Effector memory CD4-positive, alpha-beta T cell (primary cell): ENCODE measurements at regions not wholly inside any gene's neighbourhood (a gene's known extent, or its start where the extent isn't known, plus 50 kb on each side); places are given as distances from the start of the nearest gene placed in this dataset.

Source experiments
- DNase-seq, 3 donors: peaks; one replicate each; pipeline ENCODE4 v3.0.0-alpha.2; 2020
- H3K27ac ChIP-seq: 2 replicates; pipeline ENCODE4 v1.7.0; 2013; ENCODE audit warnings: mild to moderate bottlenecking, low read length, moderate library complexity; ENCODE audit not compliant: insufficient read depth, poor library complexity, severe bottlenecking
- H3K27me3 ChIP-seq: replicated peaks from 2 replicates; pipeline ENCODE4 v1.7.0; 2013; ENCODE audit warnings: mild to moderate bottlenecking, low read length; ENCODE audit not compliant: insufficient read depth, control insufficient read depth, poor library complexity, severe bottlenecking
- H3K36me3 ChIP-seq: 2 replicates; pipeline ENCODE4 v1.7.0; 2013; ENCODE audit warnings: mild to moderate bottlenecking, low read length, moderate library complexity; ENCODE audit not compliant: control insufficient read depth, insufficient read depth
- H3K4me1 ChIP-seq: 2 replicates; pipeline ENCODE4 v1.7.0; 2013; ENCODE audit warnings: low read length, mild to moderate bottlenecking; ENCODE audit not compliant: control insufficient read depth, insufficient read depth, poor library complexity, severe bottlenecking
- H3K4me3 ChIP-seq: 2 replicates; pipeline ENCODE4 v1.7.0; 2013; ENCODE audit warnings: low read length, low read depth, mild to moderate bottlenecking; ENCODE audit not compliant: insufficient read depth, poor library complexity, severe bottlenecking
- H3K9me3 ChIP-seq: 2 replicates; pipeline ENCODE4 v1.7.0; 2013; ENCODE audit warnings: mild to moderate bottlenecking, low read length, moderate library complexity; ENCODE audit not compliant: control insufficient read depth

DNA sequence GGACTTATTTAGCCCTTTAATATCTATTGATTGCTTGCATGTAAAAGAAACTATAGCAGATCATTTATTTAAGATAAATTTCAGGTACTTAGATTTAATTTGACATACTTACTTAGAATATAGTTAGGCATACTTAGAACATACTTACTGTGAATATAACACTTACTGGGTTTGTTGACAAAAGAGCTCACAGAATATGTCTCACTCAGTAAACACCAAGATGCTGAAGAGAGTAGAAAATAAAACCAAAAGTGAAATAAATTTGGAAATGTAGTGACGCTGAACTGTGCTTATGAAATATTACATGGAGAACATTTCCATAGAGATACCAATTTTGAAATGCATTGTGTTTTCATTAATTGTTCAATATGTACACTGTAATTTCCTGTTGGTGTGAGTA, 615.4 kb upstream of the MAN1A1 start:
- Histone ChIP-seq H3K4me3 (no peak overlapping the region), H3K9me3 (no peaks in the 10 kb centered on the region), H3K27me3 (no peaks in the 10 kb centered on the region), H3K4me1 (no peaks in the 10 kb centered on the region), H3K36me3 (no peaks in the 10 kb centered on the region), H3K27ac (no peak overlapping the region)
- no peak for DNase-seq

DNA sequence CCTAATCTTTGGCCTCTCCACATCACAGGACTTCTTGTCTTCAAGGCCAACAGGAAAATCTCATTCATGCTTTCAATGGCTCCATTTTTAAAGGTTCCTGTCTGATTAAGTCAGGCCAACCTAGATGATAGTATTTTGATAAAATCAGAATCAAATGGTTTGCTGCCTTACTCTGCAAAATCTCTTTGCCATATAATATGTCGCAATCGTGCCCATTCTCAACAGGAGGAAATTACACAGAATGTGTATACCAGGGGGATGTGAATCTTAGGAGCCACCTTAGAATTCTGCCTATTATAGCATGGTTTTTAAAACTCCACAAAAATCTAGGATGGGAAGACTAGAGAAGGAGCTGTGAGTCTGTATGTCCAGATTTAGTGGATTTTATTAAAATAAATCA, 612.9 kb upstream of the MAN1A1 start:
- H3K4me1 ChIP-seq, result no peaks in the 10 kb centered on the region
- H3K27me3 ChIP-seq, result no peaks in the 10 kb centered on the region
- no peaks in the 10 kb centered on the region for H3K9me3 ChIP-seq
- H3K4me3 ChIP-seq, result no peak overlapping the region
- no peak for DNase-seq
- H3K36me3 ChIP-seq, result no peaks in the 10 kb centered on the region
- no peak overlapping the region for H3K27ac ChIP-seq

DNA sequence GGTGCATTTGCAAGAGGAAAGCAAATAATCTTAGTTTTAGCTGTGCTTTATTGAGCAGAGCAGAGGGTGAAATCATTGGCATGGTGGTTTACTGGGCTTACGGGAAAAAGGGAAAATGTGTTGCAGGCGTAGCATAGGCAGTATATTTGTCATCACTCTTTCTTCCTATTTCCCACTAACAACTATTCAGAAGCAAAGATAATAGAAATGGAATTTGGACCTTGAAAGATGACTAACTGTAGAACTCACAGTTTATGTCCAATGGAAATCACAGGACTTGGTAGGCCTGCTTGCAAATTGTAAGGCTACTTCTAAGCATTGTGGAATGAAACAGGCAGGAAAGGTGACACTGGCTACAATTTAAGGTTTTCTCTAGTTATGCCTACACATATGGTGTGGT, 611.9 kb upstream of the MAN1A1 start:
- Histone ChIP-seq H3K27me3 (no peaks in the 10 kb centered on the region), H3K9me3 (no peaks in the 10 kb centered on the region), H3K4me3 (no peak overlapping the region), H3K27ac (no peak overlapping the region), H3K36me3 (no peaks in the 10 kb centered on the region), H3K4me1 (no peaks in the 10 kb centered on the region)
- no peak for DNase-seq

DNA sequence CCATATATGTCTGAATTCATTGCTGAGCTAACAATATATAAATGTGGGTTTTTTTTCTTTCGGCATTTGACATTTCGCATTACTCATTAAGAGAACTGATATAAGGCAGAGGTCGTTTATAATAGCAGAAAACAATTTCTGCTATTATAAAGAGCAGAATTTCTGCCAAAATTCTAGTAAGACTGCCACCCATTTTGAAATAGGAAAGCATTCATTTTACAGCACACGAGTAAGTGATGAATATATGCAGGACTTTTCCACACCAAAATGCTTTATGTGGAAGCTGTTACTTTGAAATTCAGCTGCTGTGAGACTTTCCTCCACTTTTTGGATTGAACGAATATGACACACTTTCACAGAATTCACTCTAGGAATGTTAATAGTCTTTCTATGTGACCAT, 610.9 kb upstream of the MAN1A1 start:
- H3K9me3 ChIP-seq, result no peaks in the 10 kb centered on the region
- H3K36me3 ChIP-seq, result no peaks in the 10 kb centered on the region
- H3K27me3 ChIP-seq, result no peaks in the 10 kb centered on the region
- no peak overlapping the region for H3K4me3 ChIP-seq
- no peaks in the 10 kb centered on the region for H3K4me1 ChIP-seq
- no peak overlapping the region for H3K27ac ChIP-seq
- no peak for DNase-seq

DNA sequence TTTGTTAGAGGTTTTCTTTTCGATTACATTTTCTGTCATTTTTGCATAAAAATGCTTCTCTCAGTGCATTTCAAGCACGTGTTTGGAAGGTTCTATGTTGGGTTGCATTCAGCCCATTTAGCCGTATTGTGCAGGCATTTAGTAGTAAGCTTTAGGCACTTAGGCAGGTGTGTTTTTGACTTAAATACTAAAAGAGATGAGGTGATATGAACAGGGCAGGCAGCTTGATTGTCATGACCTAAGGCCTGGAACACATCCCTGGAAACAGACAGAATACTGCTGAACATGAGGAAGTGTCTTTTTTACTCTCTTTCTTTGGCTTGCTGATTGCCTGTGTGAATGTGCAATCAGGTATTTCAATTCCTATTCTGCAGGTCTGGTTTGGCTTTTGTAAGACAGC, 610.5 kb upstream of the MAN1A1 start:
- Histone ChIP-seq H3K36me3 (no peaks in the 10 kb centered on the region), H3K9me3 (no peaks in the 10 kb centered on the region), H3K4me1 (no peaks in the 10 kb centered on the region), H3K4me3 (no peak overlapping the region), H3K27me3 (no peaks in the 10 kb centered on the region), H3K27ac (no peak overlapping the region)
- DNase-seq, result no peak

DNA sequence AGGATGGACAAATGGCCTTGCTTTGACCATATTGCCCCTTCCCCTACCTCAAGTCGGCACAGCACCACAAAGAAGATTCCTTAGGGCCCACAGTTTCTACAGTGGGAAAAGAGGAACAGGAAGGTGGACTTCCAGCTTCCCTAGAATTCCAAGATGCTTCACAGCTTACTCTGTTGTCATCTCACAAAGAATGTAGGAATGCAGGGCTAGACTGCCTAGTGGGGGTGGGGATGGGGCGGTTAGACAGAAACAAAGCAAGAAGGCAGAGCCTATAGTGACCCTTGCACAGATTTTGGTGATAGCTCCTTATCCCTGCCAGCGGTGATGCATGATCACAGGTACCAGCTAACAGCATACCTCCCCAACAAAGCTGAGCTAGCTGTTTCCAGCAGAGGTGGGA, 607.6 kb upstream of the MAN1A1 start:
- Histone ChIP-seq H3K27me3 (no peaks in the 10 kb centered on the region), H3K4me1 (no peaks in the 10 kb centered on the region), H3K27ac (no peak overlapping the region), H3K36me3 (no peaks in the 10 kb centered on the region), H3K4me3 (no peak overlapping the region), H3K9me3 (no peaks in the 10 kb centered on the region)
- no peak for DNase-seq

DNA sequence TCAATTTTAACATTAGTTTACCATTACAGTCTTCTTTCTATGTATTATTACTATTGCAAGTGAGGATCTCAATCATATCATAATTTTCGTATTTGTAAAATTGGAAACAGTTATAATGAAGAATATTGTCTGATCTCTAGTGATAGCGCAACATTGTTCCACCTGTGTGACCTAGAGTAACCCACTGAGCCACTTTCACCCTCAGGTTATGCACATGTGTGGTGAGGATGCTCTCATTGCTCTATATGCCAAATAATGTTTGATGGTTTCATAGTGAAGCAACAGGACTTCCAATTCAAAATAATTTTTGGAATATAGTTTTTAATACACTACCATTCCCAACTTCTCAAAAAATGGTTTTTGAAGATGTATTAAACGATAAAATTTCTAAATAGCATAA, 603.1 kb upstream of the MAN1A1 start:
- DNase-seq, result no peak
- no peaks in the 10 kb centered on the region for H3K36me3 ChIP-seq
- H3K4me1 ChIP-seq, result no peaks in the 10 kb centered on the region
- no peak overlapping the region for H3K4me3 ChIP-seq
- H3K27ac ChIP-seq, result no peak overlapping the region
- H3K27me3 ChIP-seq, result no peaks in the 10 kb centered on the region
- H3K9me3 ChIP-seq, result no peaks in the 10 kb centered on the region

DNA sequence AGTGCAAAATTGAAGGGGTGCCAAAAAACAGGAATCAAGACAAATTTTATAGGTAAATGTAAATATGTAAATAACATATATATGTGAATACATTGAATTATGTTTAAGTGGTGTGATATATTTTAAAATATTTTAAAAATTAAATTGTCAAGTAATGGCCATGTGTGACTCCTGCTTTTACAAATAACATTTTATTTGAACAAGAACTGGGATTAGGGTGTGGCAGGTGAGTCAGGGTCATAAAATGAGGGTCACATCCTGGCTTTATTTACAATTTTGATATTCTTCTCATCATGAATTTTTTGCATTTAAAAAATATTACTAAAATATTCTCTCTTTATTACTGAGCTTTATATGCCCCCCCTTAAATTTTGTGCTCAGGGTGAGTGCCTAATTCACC, 601.1 kb upstream of the MAN1A1 start:
- H3K27ac ChIP-seq, result no peak overlapping the region
- no peak for DNase-seq
- H3K9me3 ChIP-seq, result no peaks in the 10 kb centered on the region

DNA sequence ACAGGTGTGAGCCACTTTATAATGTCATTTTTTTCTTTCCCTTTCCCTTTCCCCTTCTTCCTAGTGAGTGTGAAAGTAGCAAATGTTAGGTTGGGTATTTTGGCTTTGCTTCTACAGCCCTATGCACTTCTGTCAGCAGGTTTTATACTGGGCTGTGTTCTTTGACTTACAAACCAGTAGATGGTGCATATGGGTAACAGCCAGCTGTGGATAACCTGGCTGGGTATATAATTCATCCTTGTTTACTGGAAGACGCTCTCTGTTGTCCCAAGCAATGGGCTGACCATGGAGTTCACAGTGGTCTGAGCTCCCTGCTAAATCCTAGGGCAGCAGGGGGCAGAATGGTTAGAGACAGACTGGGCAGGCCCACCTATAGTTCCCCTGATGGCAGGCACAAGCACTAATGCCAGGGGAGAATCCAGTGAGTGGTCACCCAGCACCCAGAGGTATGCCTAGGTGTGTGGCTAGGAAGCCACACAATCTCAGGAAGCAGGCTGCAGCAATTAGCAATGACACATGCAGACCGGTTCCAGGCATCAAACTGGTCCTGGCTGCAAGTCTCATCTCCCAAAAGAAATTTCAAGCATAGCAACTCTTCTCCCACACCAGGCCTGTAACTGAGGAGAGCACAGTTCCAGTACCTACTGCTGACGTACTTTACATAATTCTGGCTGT, 592.7 kb upstream of the MAN1A1 start:
- H3K27ac ChIP-seq, result no peak overlapping the region

More for the DNA sequence above, 601.1 kb upstream of the MAN1A1 start:
- Histone ChIP-seq H3K36me3 (no peaks in the 10 kb centered on the region), H3K4me3 (no peak overlapping the region), H3K4me1 (no peaks in the 10 kb centered on the region), H3K27me3 (no peaks in the 10 kb centered on the region)

DNA sequence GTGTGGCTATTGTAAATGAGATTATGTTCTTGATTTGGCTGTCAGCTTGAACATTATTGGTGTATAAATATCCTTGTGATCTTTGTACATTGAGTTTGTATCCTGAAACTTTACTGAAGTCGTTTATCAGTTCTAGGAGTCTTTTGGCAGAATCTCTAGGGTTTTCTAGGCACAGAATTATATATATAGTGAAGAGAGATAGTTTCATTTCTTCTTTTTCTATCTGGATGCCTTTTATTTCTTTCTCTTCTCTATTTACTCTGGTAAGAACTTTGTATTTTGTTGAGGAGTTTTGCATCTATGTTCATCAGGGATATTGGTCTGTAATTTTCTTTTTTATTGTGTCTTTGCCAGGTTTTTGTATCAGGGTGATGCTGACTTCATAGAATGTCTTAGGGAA, 589.2 kb upstream of the MAN1A1 start:
- Histone ChIP-seq H3K27ac (no peak overlapping the region), H3K36me3 (no peaks in the 10 kb centered on the region), H3K4me1 (no peaks in the 10 kb centered on the region), H3K4me3 (no peak overlapping the region), H3K9me3 (no peaks in the 10 kb centered on the region), H3K27me3 (no peaks in the 10 kb centered on the region)
- no peak for DNase-seq

More for the DNA sequence above, 592.7 kb upstream of the MAN1A1 start:
- DNase-seq, result no peak
- H3K9me3 ChIP-seq, result no peaks in the 10 kb centered on the region
- H3K4me3 ChIP-seq, result no peak overlapping the region
- no peaks in the 10 kb centered on the region for H3K27me3 ChIP-seq
- no peaks in the 10 kb centered on the region for H3K4me1 ChIP-seq
- H3K36me3 ChIP-seq, result no peaks in the 10 kb centered on the region
